RWPE1 (cell line): ENCODE measurements at regions not wholly inside any gene's neighbourhood (a gene's known extent, or its start where the extent isn't known, plus 50 kb on each side); places are given as distances from the start of the nearest gene placed in this dataset.
"Not testable (repeated sequence)": the region's sequence is repeated elsewhere in the genome, so short reads cannot be mapped to it uniquely, and the experiment has no call there.

Source experiments
- CTCF ChIA-PET: fragments of 350-600 bp; sonication (Branson Sonifier 250); formaldehyde crosslinking; extraction: SDS; loops from one replicate; lab custom pipeline; 2021; lab: Yijun Ruan, JAX
- POLR2A ChIA-PET: fragments of 400-600 bp; formaldehyde crosslinking; extraction: SDS; loops from one replicate; lab custom pipeline; 2020; ENCODE audit warnings: antibody characterized with exemption; ENCODE audit not compliant: low non-redundant PET; lab: Yijun Ruan, JAX
- DNase-seq: peaks from one replicate; pipeline ENCODE4 v3.0.0; 2012; ENCODE audit warnings: low spot score
- H3K27ac ChIP-seq: fragments of 450-650 bp; 2 replicates; pipeline ENCODE4 v1.5.1; 2017
- CTCF ChIP-seq: fragments of 450-650 bp; conservative IDR thresholded peaks from 2 replicates; pipeline ENCODE4 v1.5.1; 2017; ENCODE audit warnings: low read depth, mild to moderate bottlenecking

DNA sequence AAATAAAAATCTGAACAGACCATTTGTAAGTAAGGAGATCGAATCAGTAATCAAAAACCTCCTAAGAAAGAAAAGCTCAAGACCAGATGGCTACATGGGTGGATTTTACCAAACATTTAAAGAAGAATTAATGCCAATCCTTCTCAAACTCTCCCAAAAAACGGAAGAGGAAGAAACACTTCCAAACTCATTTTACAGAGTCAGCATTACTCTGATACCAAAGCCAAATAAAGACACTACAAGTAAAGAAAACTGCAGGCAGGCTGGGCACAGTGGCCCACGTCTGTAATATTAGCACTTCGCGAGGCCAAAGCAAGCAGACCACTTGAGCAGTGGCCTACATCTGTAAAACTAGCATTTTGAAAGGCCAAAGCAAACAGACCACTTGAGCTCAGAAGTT is 159.8 kb downstream of the DPY19L2 start:
- CTCF ChIA-PET: no interaction called here
- H3K27ac ChIP-seq: no peak overlapping the region
- POLR2A ChIA-PET: no interaction called here
- no peak for DNase-seq
- no peak for TF ChIP-seq CTCF

DNA sequence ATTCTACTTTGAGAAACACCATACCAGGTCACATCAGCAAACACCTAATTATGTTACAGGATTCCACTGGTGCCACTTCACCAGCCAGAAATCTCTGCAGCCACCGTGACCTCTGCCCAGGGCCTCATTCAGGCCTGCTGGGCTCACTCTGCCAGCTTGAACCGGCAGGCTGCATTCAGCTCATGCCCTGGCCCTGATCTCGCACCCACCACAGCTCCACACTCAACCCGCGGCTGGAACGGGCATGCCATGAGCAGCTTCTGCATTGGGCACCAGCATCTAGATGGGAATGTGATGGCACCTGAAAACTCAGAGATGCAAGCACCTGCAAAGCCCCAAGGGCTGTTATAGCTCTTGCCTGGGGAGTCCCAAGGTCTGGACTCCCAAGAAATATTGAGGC is 168.7 kb downstream of the DPY19L2 start:
- POLR2A ChIA-PET: no interaction called here
- no peak overlapping the region for H3K27ac ChIP-seq
- no peak for TF ChIP-seq CTCF
- no peak for DNase-seq
- CTCF ChIA-PET: no interaction called here

GRCh38 chr12:63498239-63498638 is 170.1 kb downstream of the DPY19L2 start:
- no peak for TF ChIP-seq CTCF
- ChIA-PET POLR2A (no interaction called here), CTCF (no interaction called here)
- no peak for DNase-seq
- H3K27ac ChIP-seq: no peak overlapping the region

- TF ChIP-seq CTCF: no peak
- POLR2A ChIA-PET: no interaction called here
- DNase-seq: no peak
- no peak overlapping the region for H3K27ac ChIP-seq
- CTCF ChIA-PET: no interaction called here
These were observed 171.6 kb downstream of the DPY19L2 start for GRCh38 chr12:63496654-63497053.

DNA sequence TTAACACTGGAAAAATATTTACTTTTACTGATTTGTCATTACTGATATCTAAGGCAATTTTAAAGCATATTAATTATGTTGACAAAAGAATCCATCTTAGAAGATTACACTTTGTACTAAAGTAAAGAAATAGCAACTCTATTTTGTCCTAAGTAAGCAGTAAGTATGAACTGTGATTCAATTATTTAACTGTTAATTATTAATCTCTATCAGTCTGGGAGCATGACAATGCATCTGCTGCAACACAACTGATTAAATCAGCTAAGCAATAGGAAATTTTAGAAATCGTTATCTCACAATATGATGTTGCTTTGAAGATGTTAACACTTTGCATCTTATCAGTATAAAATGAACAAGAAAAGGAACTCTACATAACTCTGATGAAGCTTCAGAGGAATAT is 172.3 kb downstream of the DPY19L2 start:
- H3K27ac ChIP-seq: no peak overlapping the region
- ChIA-PET CTCF (no interaction called here), POLR2A (no interaction called here)
- no peak for TF ChIP-seq CTCF
- no peak for DNase-seq

GRCh38 chr12:63493357-63493756 is 174.9 kb downstream of the DPY19L2 start:
- POLR2A ChIA-PET, DNase-seq: not testable (repeated sequence)

DNA sequence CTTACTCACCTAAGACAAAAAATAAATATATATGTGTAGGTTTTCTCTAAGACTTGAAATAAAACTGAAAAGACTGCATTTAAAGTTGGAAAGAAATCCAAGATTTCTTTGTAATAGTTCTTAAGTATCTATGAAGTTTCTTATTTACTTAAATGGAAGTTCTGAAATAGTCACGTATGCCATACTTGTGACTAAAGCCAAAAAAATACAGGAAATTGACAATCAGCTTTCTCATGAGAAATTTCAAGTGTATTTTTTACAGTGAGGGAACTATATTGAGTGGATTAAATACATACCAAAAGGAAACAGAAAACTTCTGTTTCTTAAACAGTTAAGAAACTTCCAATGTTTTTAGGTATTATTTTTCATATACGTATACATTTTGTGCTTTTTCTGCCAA is 188.1 kb downstream of the DPY19L2 start:
- CTCF ChIA-PET: interaction anchor here (0.6 kb wide), 1 partner anchor 361 kb away, joined by 3 read pairs; no protein-coding TSS in a partner anchor

More at GRCh38 chr12:63493357-63493756, 174.9 kb downstream of the DPY19L2 start:
- CTCF ChIA-PET: interaction anchor here (0.6 kb wide), 1 partner anchor 198 kb away, joined by 4 read pairs; no protein-coding TSS in a partner anchor
- not testable (repeated sequence) for H3K27ac ChIP-seq

More for the DNA sequence above, 188.1 kb downstream of the DPY19L2 start:
- no peak overlapping the region for H3K27ac ChIP-seq
- no peak for DNase-seq
- TF ChIP-seq CTCF: no peak
- POLR2A ChIA-PET: no interaction called here
